OCI-LY3 (cell line): ENCODE measurements at regions not wholly inside any gene's neighbourhood (a gene's known extent, or its start where the extent isn't known, plus 50 kb on each side); places are given as distances from the start of the nearest gene placed in this dataset.
"Not testable (repeated sequence)": the region's sequence is repeated elsewhere in the genome, so short reads cannot be mapped to it uniquely, and the experiment has no call there.

Experiments used
- H2AFZ ChIP-seq: fragments of 200-600, 300-600 bp; shearing (Covaris generic); 2 replicates; pipeline ENCODE4 v1.6.0; 2014; ENCODE audit warnings: antibody characterized with exemption, low read depth, low read length
- H3K27ac ChIP-seq: fragments of 200-600, 300-600 bp; sonication (generic); 2 replicates; pipeline ENCODE4 v1.5.1; 2014; ENCODE audit warnings: mild to moderate bottlenecking, low read length, moderate library complexity, mixed read lengths
- H3K27me3 ChIP-seq: fragments of 200-600, 300-600 bp; sonication (generic); 2 replicates; pipeline ENCODE4 v1.6.1; 2014; ENCODE audit warnings: low read depth, low read length, mixed read lengths
- H3K36me3 ChIP-seq: fragments of 200-600, 300-600 bp; sonication (generic); replicated peaks from 2 replicates; pipeline ENCODE3; 2014; ENCODE audit warnings: low read depth, low read length, mixed read lengths
- H3K4me1 ChIP-seq: fragments of 300-600, 200-600 bp; sonication (generic); 2 replicates; pipeline ENCODE4 v1.6.1; 2014; ENCODE audit warnings: low read length, mixed read lengths
- H3K4me2 ChIP-seq: fragments of 200-600, 300-600 bp; sonication (generic); 2 replicates; pipeline ENCODE4 v1.6.1; 2014; ENCODE audit warnings: low read length, mixed read lengths
- H3K4me3 ChIP-seq: fragments of 300-600, 200-600 bp; sonication (generic); 2 replicates; pipeline ENCODE4 v1.5.1; 2014; ENCODE audit warnings: antibody characterized with exemption, mild to moderate bottlenecking, low read length, moderate library complexity
- H3K79me2 ChIP-seq: fragments of 300-600, 200-600 bp; shearing (Covaris generic); 2 replicates; pipeline ENCODE4 v1.6.1; 2014; ENCODE audit warnings: mild to moderate bottlenecking, low read length, mixed read lengths
- H3K9ac ChIP-seq: fragments of 300-600, 200-600 bp; shearing (Covaris generic); 2 replicates; pipeline ENCODE4 v1.6.0; 2014; ENCODE audit warnings: mild to moderate bottlenecking, low read length, moderate library complexity
- H3K9me3 ChIP-seq: fragments of 200-600, 300-600 bp; shearing (Covaris generic); 2 replicates; pipeline ENCODE4 v1.6.1; 2014; ENCODE audit warnings: low read length, mixed read lengths; ENCODE audit not compliant: insufficient read depth
- H4K20me1 ChIP-seq: fragments of 200-600, 300-600 bp; sonication (generic); 2 replicates; pipeline ENCODE4 v1.6.1; 2016; ENCODE audit warnings: low read length, mixed read lengths; ENCODE audit not compliant: insufficient read depth
- CTCF ChIP-seq: fragments of 200-600, 300-600 bp; sonication (generic); IDR thresholded peaks from 2 replicates; pipeline ENCODE4 v1.5.1; 2014; ENCODE audit warnings: antibody characterized with exemption, low read length, low read depth
- EZH2phosphoT487 ChIP-seq: fragments of 200-600 bp; shearing (Covaris generic); IDR thresholded peaks from 2 replicates; pipeline ENCODE4 v1.6.1; 2018; ENCODE audit warnings: antibody characterized with exemption, mixed run types, low read depth

GRCh38 chr11:106172386-106172991 lies 95.0 kb downstream of the AASDHPPT start:
- H3K9me3 ChIP-seq, result no peaks in the 10 kb centered on the region
- no peak overlapping the region for H3K9ac ChIP-seq
- H3K27me3 ChIP-seq, result no peaks in the 10 kb centered on the region
- H2AFZ ChIP-seq, result no peak overlapping the region
- no peak overlapping the region for H3K4me3 ChIP-seq
- H3K27ac ChIP-seq, result no peak overlapping the region
- no peaks in the 10 kb centered on the region for H4K20me1 ChIP-seq
- no peaks in the 10 kb centered on the region for H3K79me2 ChIP-seq
- TF ChIP-seq CTCF, result no peak
- TF ChIP-seq EZH2phosphoT487, result no peak
- H3K4me2 ChIP-seq, result no peak overlapping the region
- H3K36me3 ChIP-seq, result no peaks in the 10 kb centered on the region
- H3K4me1 ChIP-seq, result no peaks in the 10 kb centered on the region

GRCh38 chr11:106173291-106173690 lies 95.8 kb downstream of the AASDHPPT start:
- H3K4me2 ChIP-seq, result no peak overlapping the region
- no peaks in the 10 kb centered on the region for H4K20me1 ChIP-seq
- H3K4me3 ChIP-seq, result no peak overlapping the region
- no peaks in the 10 kb centered on the region for H3K79me2 ChIP-seq
- no peak overlapping the region for H3K27ac ChIP-seq
- H3K27me3 ChIP-seq, result no peaks in the 10 kb centered on the region
- no peak for TF ChIP-seq EZH2phosphoT487
- H3K36me3 ChIP-seq, result no peaks in the 10 kb centered on the region
- no peak overlapping the region for H3K9ac ChIP-seq
- H3K4me1 ChIP-seq, result no peaks in the 10 kb centered on the region
- no peaks in the 10 kb centered on the region for H3K9me3 ChIP-seq
- no peak overlapping the region for H2AFZ ChIP-seq

GRCh38 chr11:106174003-106174402 lies 96.5 kb downstream of the AASDHPPT start:
- not testable (repeated sequence) for H3K9me3 ChIP-seq, H3K4me3 ChIP-seq, H3K4me2 ChIP-seq, H3K27me3 ChIP-seq, H3K9ac ChIP-seq, H4K20me1 ChIP-seq, H2AFZ ChIP-seq, H3K79me2 ChIP-seq, H3K36me3 ChIP-seq, H3K27ac ChIP-seq, H3K4me1 ChIP-seq

DNA sequence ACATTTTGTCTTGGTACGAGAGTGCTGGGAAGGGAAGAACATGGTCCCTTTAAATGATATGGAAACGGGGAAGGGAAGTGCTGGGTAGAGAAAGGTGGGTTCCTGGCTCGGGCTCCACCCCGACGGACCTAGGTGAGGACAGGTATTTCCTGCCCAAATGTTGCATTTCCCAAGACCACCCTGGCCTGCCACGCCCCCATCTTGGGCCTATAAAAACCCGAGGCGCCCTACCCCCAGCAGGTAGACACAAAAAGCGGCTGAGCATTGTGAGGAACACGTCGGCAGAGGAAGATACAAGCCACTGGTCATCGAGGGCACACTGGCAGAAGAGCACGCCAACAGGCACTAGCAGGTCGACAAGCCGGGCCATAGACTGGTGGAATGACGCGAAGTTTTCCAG lies 99.4 kb downstream of the AASDHPPT start:
- no peaks in the 10 kb centered on the region for H3K9me3 ChIP-seq
- H3K4me3 ChIP-seq, result no peak overlapping the region
- no peaks in the 10 kb centered on the region for H3K79me2 ChIP-seq
- no peak for TF ChIP-seq CTCF
- TF ChIP-seq EZH2phosphoT487, result no peak
- no peak overlapping the region for H3K4me2 ChIP-seq
- no peaks in the 10 kb centered on the region for H3K4me1 ChIP-seq
- no peaks in the 10 kb centered on the region for H4K20me1 ChIP-seq
- no peaks in the 10 kb centered on the region for H3K27me3 ChIP-seq
- H3K9ac ChIP-seq, result no peak overlapping the region
- no peaks in the 10 kb centered on the region for H3K36me3 ChIP-seq
- H2AFZ ChIP-seq, result no peak overlapping the region
- no peak overlapping the region for H3K27ac ChIP-seq

DNA sequence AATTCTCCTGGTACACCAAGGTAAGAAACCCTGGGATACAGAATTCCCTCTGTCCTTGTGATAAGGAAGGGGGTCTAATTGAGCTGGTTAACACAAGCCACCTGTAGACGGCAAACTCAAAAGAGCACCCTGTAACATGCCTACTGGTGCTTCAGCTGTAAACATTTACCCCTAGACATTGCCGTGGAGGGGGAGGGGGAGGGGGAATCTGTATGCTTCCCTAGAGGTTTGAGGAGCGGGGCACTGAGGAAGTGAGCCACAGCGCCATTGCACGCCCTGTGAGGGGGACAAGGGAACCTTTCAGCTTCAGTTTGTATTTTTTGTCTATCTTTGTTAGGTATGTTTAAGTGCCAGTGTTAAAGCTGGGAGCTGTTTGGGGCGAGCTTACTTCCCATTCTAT lies 99.8 kb downstream of the AASDHPPT start:
- Histone ChIP-seq H3K4me2 (no peak overlapping the region), H3K9ac (no peak overlapping the region), H3K4me3 (no peak overlapping the region), H3K4me1 (no peaks in the 10 kb centered on the region), H2AFZ (no peak overlapping the region), H3K79me2 (no peaks in the 10 kb centered on the region), H3K9me3 (no peaks in the 10 kb centered on the region), H3K36me3 (no peaks in the 10 kb centered on the region), H3K27ac (no peak overlapping the region), H3K27me3 (no peaks in the 10 kb centered on the region), H4K20me1 (no peaks in the 10 kb centered on the region)
- no peak for TF ChIP-seq EZH2phosphoT487
- TF ChIP-seq CTCF, result no peak
